RPMI8226 (cell line): ENCODE measurements at regions not wholly inside any gene's neighbourhood (a gene's known extent, or its start where the extent isn't known, plus 50 kb on each side); places are given as distances from the start of the nearest gene placed in this dataset.

Source experiments
- DNase-seq: peaks from one replicate; pipeline ENCODE4 v3.0.0-alpha.2; 2015

- DNase-seq = no peak
These were observed 485.9 kb downstream of the SQOR start for GRCh38 chr15:46120713-46121112.

GRCh38 chr15:46121441-46121840, 486.6 kb downstream of the SQOR start:
- DNase-seq = no peak

GRCh38 chr15:46126581-46126980, 491.8 kb downstream of the SQOR start:
- DNase-seq = no peak

- DNase-seq = no peak
These were observed 492.6 kb downstream of the SQOR start for GRCh38 chr15:46127361-46127874.

GRCh38 chr15:46129145-46129544, 494.3 kb downstream of the SQOR start:
- no peak for DNase-seq

- no peak for DNase-seq
These were observed 497.0 kb downstream of the SQOR start for GRCh38 chr15:46131876-46132275.

- DNase-seq = no peak
These were observed 502.6 kb downstream of the SQOR start for GRCh38 chr15:46137443-46137842.

GRCh38 chr15:46146002-46146401, 511.2 kb downstream of the SQOR start:
- DNase-seq = no peak

GRCh38 chr15:46146915-46147314, 512.1 kb downstream of the SQOR start:
- DNase-seq = no peak

- no peak for DNase-seq
These were observed 517.0 kb downstream of the SQOR start for GRCh38 chr15:46151786-46152185.

GRCh38 chr15:46166750-46167149, 531.9 kb downstream of the SQOR start:
- DNase-seq = no peak

GRCh38 chr15:46170326-46170725, 535.5 kb downstream of the SQOR start:
- no peak for DNase-seq

- DNase-seq = no peak
These were observed 539.3 kb downstream of the SQOR start for GRCh38 chr15:46174122-46174521.

GRCh38 chr15:46177219-46177618, 542.4 kb downstream of the SQOR start:
- no peak for DNase-seq

GRCh38 chr15:46178138-46178537, 543.3 kb downstream of the SQOR start:
- no peak for DNase-seq

GRCh38 chr15:46207341-46207740, 572.5 kb downstream of the SQOR start:
- DNase-seq = no peak

GRCh38 chr15:46213551-46213950, 578.7 kb downstream of the SQOR start:
- DNase-seq = no peak

GRCh38 chr15:46222826-46223225, 588.0 kb downstream of the SQOR start:
- DNase-seq = no peak

GRCh38 chr15:46229263-46229662, 594.4 kb downstream of the SQOR start:
- no peak for DNase-seq

GRCh38 chr15:46231786-46232185, 597.0 kb downstream of the SQOR start:
- no peak for DNase-seq

- no peak for DNase-seq
These were observed 597.6 kb downstream of the SQOR start for GRCh38 chr15:46232471-46232870.

- DNase-seq = no peak
These were observed 608.1 kb downstream of the SQOR start for GRCh38 chr15:46242935-46243334.

GRCh38 chr15:46251903-46252302, 617.1 kb downstream of the SQOR start:
- DNase-seq = no peak

- DNase-seq = no peak
These were observed 623.2 kb downstream of the SQOR start for GRCh38 chr15:46258056-46258455.

- DNase-seq = no peak
These were observed 626.1 kb downstream of the SQOR start for GRCh38 chr15:46260937-46261336.
